Activated T-helper 1 cell treated with anti-CD3 and anti-CD28 coated beads, Interleukin-12 subunit alpha, Interleukin-12 subunit beta, Interleukin-2, Interleukin-4 antibody, amounts not matched to agents 30 ng/mL and 10 ng/mL and 1 ng/mL, durations not matched to agents 14 hours and 24 hours and 36 hours (primary cell): ENCODE measurements at regions not wholly inside any gene's neighbourhood (a gene's known extent, or its start where the extent isn't known, plus 50 kb on each side); places are given as distances from the start of the nearest gene placed in this dataset.

Experiments used
- DNase-seq: peaks from one replicate; pipeline ENCODE4 v3.0.0; 2021; ENCODE audit warnings: low spot score
- H3K27ac Mint-ChIP-seq: one replicate; pipeline ENCODE4 v1.8.0; 2021; ENCODE audit warnings: mild to moderate bottlenecking, mixed read lengths
- H3K27me3 Mint-ChIP-seq: one replicate; pipeline ENCODE4 v1.8.0; 2022; ENCODE audit warnings: mild to moderate bottlenecking, moderate library complexity, mixed read lengths; ENCODE audit not compliant: insufficient read depth
- H3K36me3 Mint-ChIP-seq: one replicate; pipeline ENCODE4 v1.8.0; 2021; ENCODE audit warnings: low read depth, mixed read lengths
- H3K4me1 Mint-ChIP-seq: one replicate; pipeline ENCODE4 v1.8.0; 2021; ENCODE audit warnings: low read depth, mixed read lengths
- H3K4me3 Mint-ChIP-seq: one replicate; pipeline ENCODE4 v1.8.0; 2021; ENCODE audit warnings: mild to moderate bottlenecking, moderate library complexity, mixed read lengths
- H3K9me3 Mint-ChIP-seq: one replicate; pipeline ENCODE4 v1.8.0; 2021; ENCODE audit warnings: mixed read lengths
- intact Hi-C: fragments of 100-400 bp; cut with micrococcal nuclease; formaldehyde crosslinking; loops from one replicate; pipeline ENCODE4 v1.15.1; 2024

DNA sequence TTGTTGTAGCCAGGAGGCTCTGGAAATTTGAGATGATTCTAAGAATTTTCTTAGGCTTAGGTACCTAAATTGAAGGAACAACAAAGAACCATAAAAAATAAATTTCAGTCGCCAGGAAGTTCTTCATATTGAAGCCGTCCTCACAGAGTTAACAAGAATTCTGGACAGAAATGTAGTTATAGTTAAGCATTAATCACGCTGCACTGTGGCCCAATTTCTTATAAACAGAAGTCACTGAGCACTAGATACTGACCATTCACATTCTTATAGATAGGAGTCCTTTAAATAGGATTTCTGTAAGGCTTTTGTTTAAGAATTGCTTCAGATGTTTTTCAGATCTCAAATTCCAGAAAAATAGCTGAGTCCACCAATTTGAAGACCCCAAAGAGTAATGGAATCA lies 256.2 kb upstream of the PITRM1 start:
- Mint-ChIP-seq H3K27ac (no peak overlapping the region), H3K36me3 (peaks cover 8% of the 10 kb centered on the region), H3K4me1 (no peaks in the 10 kb centered on the region), H3K27me3 (peaks cover 16% of the 10 kb centered on the region), H3K9me3 (peaks cover 16% of the 10 kb centered on the region), H3K4me3 (no peak overlapping the region)
- DNase-seq: no peak
- intact Hi-C loops: no loop called here

DNA sequence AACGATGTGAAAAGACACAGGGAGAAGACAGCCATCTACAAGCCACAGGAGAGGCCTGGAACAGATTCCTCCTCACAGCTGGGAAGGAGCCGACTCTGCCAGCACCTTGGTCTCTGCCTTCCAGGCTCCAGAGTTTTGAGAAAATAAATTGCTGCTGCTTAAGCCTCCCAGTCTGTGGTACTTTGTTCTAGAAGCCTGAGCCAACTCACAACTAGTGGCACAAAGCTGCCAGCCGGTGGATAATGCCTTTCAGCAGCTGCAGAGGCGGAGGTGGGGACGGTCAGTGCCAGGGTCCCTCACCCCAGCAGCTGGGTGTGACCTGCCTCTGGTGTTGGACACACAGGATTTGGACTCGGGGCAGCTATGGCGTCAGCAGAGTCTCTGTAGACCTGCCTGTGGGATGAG lies 255.4 kb upstream of the PITRM1 start:
- intact Hi-C loops: no loop called here
- Mint-ChIP-seq H3K36me3 (peaks cover 8% of the 10 kb centered on the region), H3K4me1 (peaks cover 5% of the 10 kb centered on the region), H3K4me3 (no peak overlapping the region), H3K27me3 (peaks cover 18% of the 10 kb centered on the region), H3K9me3 (peaks cover 16% of the 10 kb centered on the region), H3K27ac (no peak overlapping the region)
- no peak for DNase-seq

DNA sequence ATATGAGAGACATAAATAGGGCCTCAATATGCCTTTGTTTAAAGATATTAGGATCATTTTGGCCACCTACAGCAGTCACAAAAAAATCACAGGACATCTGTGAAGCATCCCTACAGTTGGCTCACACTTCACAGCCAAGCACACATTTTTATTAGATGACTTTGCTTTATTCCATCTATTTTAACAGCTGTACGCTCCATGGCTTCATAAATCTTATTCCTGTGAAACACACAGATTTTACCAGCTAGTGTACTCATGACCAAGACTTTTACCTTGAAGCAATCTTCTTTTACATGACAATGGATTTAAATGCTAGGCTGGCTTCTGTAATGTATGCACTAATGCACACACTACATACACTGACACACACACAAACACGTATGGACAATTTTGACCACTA lies 254.8 kb upstream of the PITRM1 start:
- H3K4me1 Mint-ChIP-seq: peaks cover 8% of the 10 kb centered on the region
- DNase-seq: no peak
- H3K36me3 Mint-ChIP-seq: peaks cover 8% of the 10 kb centered on the region
- H3K9me3 Mint-ChIP-seq: peaks cover 16% of the 10 kb centered on the region
- H3K27ac Mint-ChIP-seq: no peak overlapping the region
- peaks cover 18% of the 10 kb centered on the region for H3K27me3 Mint-ChIP-seq
- no peak overlapping the region for H3K4me3 Mint-ChIP-seq
- intact Hi-C loops: no loop called here

DNA sequence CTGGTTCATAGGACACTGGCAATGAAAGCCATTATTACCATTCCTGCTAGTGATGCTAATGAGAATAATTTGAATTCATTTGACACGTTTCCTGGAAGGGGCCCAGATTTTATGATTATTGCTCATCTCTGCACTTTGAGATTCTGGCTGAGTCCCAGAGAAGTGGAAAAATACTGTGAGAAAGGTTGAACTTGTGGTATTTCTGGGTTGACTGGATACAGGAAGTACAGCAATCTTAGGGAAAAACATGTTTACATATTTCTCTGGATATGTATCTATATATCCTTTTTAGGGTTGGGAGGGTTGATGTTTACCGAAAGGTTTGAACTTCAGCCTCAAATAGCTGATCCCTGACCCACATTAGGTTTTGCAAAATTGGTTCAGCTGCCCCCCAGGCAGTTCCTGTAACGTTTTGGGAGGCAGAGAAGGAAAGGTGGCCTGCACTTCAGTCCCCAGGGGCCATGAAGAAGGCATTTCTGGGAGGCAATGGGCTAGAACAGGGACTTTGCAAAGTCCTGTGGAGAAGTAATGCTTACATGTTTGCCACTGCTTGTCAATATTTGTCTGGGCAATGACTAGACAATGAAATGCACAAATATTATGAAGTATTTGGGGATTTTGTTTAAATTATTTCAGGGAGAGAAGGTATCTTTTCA lies 253.7 kb upstream of the PITRM1 start:
- Mint-ChIP-seq H3K9me3 (peaks cover 16% of the 10 kb centered on the region), H3K27me3 (peaks cover 18% of the 10 kb centered on the region), H3K4me1 (peaks cover 18% of the 10 kb centered on the region), H3K27ac (no peak overlapping the region), H3K4me3 (no peak overlapping the region), H3K36me3 (peaks cover 8% of the 10 kb centered on the region)
- no peak for DNase-seq
- intact Hi-C loops: no loop called here

DNA sequence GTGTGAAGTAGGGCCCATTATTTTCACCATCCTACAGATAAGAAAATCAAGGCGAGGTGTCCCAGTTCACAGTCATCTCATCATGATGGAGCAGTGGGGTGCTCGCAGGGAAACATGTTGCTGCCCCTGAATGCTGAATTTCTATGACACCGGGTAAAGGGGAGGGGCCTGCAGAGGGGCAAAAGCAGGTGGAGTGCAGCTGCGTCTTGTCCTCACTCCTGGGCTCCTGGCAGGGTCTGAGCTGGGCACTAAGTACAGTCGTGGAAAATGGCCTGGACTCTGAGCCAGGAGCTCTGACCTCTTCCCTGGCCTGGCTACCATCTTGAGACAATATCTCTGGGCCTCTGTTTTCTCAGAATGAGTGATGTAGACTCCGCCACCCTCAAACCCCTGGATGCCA lies 253.1 kb upstream of the PITRM1 start:
- H3K4me1 Mint-ChIP-seq: peaks cover 24% of the 10 kb centered on the region
- peaks cover 11% of the 10 kb centered on the region for H3K9me3 Mint-ChIP-seq
- peaks cover 4% of the 10 kb centered on the region for H3K36me3 Mint-ChIP-seq
- peaks cover 18% of the 10 kb centered on the region for H3K27me3 Mint-ChIP-seq
- no peak overlapping the region for H3K27ac Mint-ChIP-seq
- DNase-seq: no peak
- intact Hi-C loops: no loop called here
- no peak overlapping the region for H3K4me3 Mint-ChIP-seq

DNA sequence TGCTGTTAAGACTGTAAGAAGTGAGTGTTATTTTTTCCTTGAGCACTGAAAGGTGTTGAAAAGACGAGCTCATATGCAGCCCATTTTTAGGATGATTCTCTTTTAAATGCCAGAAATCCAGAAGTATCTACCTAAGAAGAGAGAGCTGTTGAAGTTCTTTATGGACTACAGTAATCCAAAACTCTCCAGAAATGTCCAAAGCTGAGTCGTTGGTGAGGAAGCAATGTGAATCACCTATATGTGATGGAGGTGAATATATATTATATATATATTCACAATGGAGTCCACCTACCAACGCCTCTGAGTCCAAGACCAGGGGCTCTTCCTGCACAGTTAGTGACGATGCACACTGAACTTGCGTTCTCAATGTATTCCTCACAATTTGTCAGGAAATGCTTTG lies 252.7 kb upstream of the PITRM1 start:
- no peak overlapping the region for H3K27ac Mint-ChIP-seq
- intact Hi-C loops: no loop called here
- DNase-seq: no peak
- H3K27me3 Mint-ChIP-seq: peaks cover 16% of the 10 kb centered on the region
- peaks cover 4% of the 10 kb centered on the region for H3K36me3 Mint-ChIP-seq
- H3K4me1 Mint-ChIP-seq: peaks cover 29% of the 10 kb centered on the region
- no peak overlapping the region for H3K4me3 Mint-ChIP-seq
- peaks cover 7% of the 10 kb centered on the region for H3K9me3 Mint-ChIP-seq

DNA sequence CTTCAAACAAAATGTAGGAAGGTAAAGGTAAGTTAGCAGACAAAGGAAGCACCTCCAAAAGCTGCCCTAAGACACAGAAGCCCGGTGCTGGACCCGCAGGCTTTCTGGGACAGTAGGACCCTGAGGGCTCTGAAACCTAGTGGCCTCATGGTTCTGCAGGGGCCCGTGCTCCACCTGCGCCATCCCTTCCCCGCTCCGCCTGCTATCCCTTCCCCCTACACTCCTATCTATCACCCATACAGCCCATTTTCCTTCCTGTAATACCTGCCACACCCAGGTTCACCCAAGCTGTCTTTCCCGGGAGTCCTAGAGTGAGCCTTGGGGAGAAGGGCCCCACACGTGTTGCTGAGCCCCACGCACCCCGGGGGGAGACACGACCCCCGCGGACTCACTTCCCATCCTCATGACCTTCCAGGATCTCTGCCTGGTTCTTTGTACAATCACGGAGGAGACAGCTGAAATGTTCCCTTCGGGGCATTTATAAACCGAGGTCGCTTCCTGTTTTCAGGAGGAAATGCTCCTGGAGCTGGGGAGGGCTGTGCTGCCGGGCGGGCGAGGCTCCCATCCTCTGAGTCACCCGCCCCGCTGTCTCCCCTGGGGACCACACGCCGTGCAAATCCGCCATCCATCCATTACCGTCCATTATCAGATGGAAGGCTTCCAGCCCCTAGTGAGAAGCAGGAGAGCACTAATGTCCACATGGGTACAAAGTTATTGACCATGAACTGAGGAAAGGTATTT lies 251.7 kb upstream of the PITRM1 start:
- Mint-ChIP-seq H3K4me1 (peaks cover 38% of the 10 kb centered on the region), H3K4me3 (no peak overlapping the region), H3K9me3 (no peaks in the 10 kb centered on the region), H3K27ac (peak overlapping the region; percentile 42), H3K27me3 (peaks cover 16% of the 10 kb centered on the region), H3K36me3 (no peaks in the 10 kb centered on the region)
- intact Hi-C loops: no loop called here
- no peak for DNase-seq

DNA sequence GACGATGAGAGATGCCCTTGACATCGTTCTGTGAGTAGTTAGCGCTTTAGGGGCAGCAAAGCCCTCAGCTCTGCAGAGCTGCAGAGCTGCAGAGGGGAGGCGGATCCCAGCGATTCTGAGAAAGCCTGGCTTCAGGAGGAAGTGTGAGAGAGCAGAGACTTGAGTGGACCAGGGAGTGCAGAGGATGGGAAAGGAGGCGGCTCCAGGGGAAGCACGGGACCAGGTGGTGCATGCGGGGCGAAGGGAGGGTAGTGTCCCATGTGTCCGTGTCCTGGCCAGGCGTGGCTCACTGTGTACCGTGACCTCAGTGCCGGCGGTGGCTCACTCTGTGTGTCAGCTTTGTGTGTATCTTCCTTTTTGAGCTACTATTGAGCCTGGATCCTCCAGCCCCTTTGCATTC lies 250.8 kb upstream of the PITRM1 start:
- no peak for DNase-seq
- no peaks in the 10 kb centered on the region for H3K9me3 Mint-ChIP-seq
- H3K4me3 Mint-ChIP-seq: no peak overlapping the region
- H3K27ac Mint-ChIP-seq: no peak overlapping the region
- no peaks in the 10 kb centered on the region for H3K36me3 Mint-ChIP-seq
- peaks cover 21% of the 10 kb centered on the region for H3K27me3 Mint-ChIP-seq
- intact Hi-C loops: no loop called here
- H3K4me1 Mint-ChIP-seq: peaks cover 40% of the 10 kb centered on the region

DNA sequence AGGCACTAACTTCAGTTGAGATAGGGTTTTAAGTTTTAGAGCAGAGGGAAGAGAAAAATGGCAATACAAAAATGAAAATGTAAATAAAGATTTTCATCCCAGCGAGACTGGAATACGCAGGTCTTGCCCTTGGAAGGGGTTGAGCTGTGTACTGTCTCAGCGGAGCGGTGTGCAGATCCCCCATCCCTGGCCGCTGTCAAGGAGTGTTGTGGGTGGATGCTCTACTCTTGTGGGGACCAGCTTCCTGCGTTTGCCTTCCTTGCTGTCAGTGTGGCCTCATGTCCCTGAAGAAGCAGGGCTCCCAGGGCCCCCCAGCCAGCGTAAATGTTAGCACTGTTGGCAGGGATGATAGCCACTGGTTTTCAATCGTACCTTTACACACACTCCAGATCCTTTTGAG lies 249.7 kb upstream of the PITRM1 start:
- H3K27me3 Mint-ChIP-seq: peaks cover 23% of the 10 kb centered on the region
- H3K9me3 Mint-ChIP-seq: no peaks in the 10 kb centered on the region
- H3K4me3 Mint-ChIP-seq: peak overlapping the region; percentile 53
- no peak overlapping the region for H3K27ac Mint-ChIP-seq
- intact Hi-C loops: no loop called here
- H3K36me3 Mint-ChIP-seq: no peaks in the 10 kb centered on the region
- no peak for DNase-seq
- H3K4me1 Mint-ChIP-seq: peaks cover 40% of the 10 kb centered on the region

DNA sequence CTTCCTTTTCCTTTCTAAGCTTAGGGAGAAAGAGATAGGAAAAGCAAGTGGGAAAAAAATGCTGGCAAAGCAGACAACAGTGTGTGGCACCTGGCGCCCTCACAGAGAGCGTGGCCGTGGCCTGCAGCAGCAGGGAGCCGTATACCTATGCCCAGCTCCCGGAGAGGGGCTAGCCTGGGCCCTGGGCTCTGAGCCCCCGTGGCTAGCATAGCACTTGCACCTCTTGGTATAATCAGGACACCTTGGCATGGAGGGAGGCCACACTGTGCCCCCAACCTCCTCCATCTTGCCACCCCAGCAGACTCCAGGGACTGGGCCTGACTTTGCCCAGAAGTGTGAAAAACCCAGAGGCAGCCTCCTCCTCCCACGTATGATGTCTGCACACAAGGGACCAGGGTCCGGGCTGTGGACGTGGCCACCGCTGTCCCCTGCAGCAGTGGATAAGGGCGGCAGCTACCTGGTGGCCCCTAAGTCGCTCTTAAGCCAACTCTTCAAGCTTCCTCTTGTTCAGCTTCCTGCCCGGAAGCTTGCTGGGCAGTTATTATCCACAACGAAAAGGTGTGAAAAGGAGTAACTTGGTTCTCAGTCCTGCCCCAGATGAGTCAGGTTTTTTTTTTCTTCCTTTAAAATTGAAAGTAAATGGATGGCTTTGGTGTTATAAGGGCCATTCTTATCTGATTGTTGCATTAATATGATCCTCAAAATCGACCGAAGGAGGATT lies 249.1 kb upstream of the PITRM1 start:
- H3K27me3 Mint-ChIP-seq: peaks cover 23% of the 10 kb centered on the region
- peak overlapping the region; percentile 53 for H3K4me3 Mint-ChIP-seq
- DNase-seq: no peak
- H3K27ac Mint-ChIP-seq: no peak overlapping the region
- intact Hi-C loops: loop anchor here (2.0 kb wide), 1 partner anchor 47 kb away; no protein-coding TSS in a partner anchor
- no peaks in the 10 kb centered on the region for H3K9me3 Mint-ChIP-seq
- no peaks in the 10 kb centered on the region for H3K36me3 Mint-ChIP-seq
- H3K4me1 Mint-ChIP-seq: peaks cover 40% of the 10 kb centered on the region

DNA sequence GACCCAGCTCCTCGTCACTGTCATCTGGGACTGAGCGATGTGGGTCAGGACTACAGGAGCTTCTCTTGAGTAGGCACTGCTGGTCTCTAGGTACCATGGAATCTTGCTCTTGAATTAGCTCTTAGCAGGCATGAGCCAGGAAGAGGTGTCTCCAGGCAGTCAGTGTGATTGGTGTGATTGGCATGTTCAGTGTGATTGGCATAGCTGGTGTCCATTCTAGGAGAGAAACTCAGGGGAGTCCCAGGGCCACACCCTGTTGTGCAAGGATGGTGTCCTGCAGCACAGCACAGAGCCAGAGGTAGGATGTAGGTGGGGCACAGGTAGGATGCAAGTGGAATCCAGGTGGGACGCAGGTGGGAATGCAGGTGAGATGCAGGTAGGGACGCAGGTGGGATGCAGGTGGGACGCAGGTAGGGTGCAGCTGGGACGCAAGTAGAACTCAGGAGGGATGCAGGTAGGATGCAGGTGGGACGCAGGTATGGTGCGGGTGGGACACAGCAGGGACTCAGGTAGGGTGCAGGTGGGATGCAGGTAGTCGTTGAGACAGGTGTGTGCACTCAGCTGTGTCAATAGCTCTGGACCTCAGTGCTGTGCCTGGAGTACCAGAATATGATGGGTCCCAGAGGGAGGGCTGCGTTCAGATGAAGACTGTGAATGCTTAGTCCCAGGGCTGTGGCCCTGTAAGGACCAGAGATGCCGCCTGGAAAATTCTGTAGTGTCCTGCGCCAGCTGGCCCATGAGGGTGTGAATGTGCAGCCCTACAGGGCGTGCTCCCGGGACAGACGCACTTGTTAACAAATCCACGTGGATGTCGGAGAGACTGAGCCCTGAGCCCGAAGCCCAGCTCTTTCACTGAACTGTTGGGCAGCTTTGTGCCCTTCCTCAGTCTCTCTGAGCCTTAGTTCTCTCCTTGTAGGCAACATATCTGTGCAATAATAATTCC lies 248.2 kb upstream of the PITRM1 start:
- DNase-seq: no peak
- no peak overlapping the region for H3K27ac Mint-ChIP-seq
- no peaks in the 10 kb centered on the region for H3K9me3 Mint-ChIP-seq
- intact Hi-C loops: loop anchor here (2.0 kb wide), 1 partner anchor 48 kb away; no protein-coding TSS in a partner anchor
- no peak overlapping the region for H3K4me3 Mint-ChIP-seq
- no peaks in the 10 kb centered on the region for H3K36me3 Mint-ChIP-seq
- peaks cover 40% of the 10 kb centered on the region for H3K4me1 Mint-ChIP-seq
- H3K27me3 Mint-ChIP-seq: peaks cover 23% of the 10 kb centered on the region

DNA sequence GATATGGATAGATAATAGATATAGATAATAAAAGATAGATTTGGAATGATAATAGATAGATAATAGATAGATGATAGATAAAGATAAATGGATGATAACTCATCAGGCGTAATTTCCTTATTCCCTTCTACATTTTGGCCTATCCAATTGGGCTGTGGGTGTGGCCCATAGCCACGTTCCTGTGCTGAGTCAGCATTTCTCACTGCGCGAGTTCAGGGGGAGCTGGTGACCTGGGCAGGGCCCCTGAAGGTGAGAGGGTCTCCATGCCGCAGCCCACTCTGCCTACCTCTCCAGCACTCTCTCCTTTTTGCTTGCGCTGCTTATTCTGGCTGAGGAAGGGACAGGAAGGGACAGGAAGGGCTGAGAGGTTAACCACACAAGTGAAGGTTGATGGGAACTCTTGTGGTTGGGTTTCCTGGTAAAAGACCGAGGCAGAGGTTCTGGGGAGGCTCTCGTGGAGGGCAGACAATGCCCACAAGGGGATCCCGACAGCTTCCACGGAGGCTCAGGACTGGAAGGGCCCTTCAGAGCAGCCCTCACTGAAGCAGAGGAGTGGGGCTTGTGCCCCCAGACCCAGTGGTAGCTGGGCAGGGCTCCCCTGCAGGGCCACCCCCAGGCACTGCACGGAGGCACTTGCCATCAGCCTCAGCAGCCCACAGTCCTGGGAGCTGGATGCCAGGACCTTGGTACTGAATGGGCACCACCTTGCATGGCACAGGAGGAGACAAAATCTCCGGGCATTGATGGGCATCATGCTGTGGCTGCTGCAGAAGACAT lies 247.3 kb upstream of the PITRM1 start:
- intact Hi-C loops: loop anchor here (2.0 kb wide), 1 partner anchor 49 kb away; no protein-coding TSS in a partner anchor
- peak; percentile 14 for DNase-seq
- peaks cover 19% of the 10 kb centered on the region for H3K27me3 Mint-ChIP-seq
- peak overlapping the region; percentile 48 for H3K27ac Mint-ChIP-seq
- H3K4me3 Mint-ChIP-seq: peak overlapping the region; percentile 47
- no peaks in the 10 kb centered on the region for H3K9me3 Mint-ChIP-seq
- no peaks in the 10 kb centered on the region for H3K36me3 Mint-ChIP-seq
- H3K4me1 Mint-ChIP-seq: peaks cover 40% of the 10 kb centered on the region
